DOHH2 (cell line): ENCODE measurements at regions not wholly inside any gene's neighbourhood (a gene's known extent, or its start where the extent isn't known, plus 50 kb on each side); places are given as distances from the start of the nearest gene placed in this dataset.

ENCODE experiments used
- CTCF ChIP-seq: fragments of 200-600 bp; sonication (generic); IDR thresholded peaks from one replicate; pipeline ENCODE4 v1.5.1; 2014; ENCODE audit warnings: antibody characterized with exemption, mild to moderate bottlenecking, low read depth, low read length; ENCODE audit not compliant: poor library complexity, severe bottlenecking
- EZH2phosphoT487 ChIP-seq: fragments of 200-600 bp; sonication (generic); IDR thresholded peaks from 2 replicates; pipeline ENCODE4 v1.6.1; 2017; ENCODE audit warnings: borderline replicate concordance, mild to moderate bottlenecking, antibody characterized with exemption, low read length, moderate library complexity, mixed read lengths

DNA sequence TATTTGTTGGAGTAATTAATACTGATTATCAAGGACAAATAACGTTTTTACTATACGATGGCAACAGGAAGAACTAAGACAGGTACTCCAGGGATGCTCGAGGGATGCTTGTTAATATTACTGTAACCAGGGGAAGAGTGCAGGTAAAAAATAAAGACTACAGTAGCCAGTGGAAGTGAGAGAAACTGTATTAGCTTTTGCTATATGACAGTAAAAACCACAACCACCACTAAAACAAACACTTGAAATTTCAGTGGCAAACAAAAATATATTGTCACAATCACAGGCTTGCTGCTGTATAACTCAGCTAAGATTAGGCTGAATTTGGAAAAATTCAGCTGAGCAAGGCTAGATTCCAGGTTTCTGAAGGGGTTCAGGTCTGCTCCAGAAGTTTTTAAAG is 812.6 kb upstream of the ADGRL4 start:
- TF ChIP-seq CTCF (no peak), EZH2phosphoT487 (no peak)
